Erythroblast (primary cell): ENCODE measurements at regions not wholly inside any gene's neighbourhood (a gene's known extent, or its start where the extent isn't known, plus 50 kb on each side); places are given as distances from the start of the nearest gene placed in this dataset.

Experiments
- GATA1 ChIP-seq: IDR thresholded peaks from 2 replicates; pipeline ENCODE4 v1.6.1; 2011; ENCODE audit warnings: low read depth, mild to moderate bottlenecking, control low read depth, low read length, moderate library complexity
- POLR2A ChIP-seq: IDR thresholded peaks from 2 replicates; pipeline ENCODE4 v1.6.1; 2011; ENCODE audit warnings: mild to moderate bottlenecking, low read length

DNA sequence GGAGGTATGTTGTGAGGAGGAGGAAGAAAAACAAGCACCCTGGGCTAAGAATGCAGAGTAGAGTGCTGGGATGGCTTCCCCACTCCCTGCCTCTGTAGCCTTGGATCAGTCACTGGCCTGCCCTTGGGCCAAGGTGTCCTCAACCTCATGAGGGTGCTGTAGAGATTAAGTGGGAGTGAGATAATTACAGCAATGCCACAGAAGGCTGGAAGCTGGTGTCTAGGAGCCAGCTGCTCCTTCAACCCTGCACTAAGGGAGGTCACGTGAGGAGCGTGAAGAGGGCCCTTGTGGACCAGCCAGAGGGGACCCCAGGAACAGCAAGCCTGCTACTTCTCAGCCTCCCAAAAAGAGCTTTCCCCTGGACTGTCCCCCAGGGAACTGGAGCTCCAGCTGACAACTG lies 95.2 kb downstream of the TTC32 start:
- TF ChIP-seq POLR2A (no peak), GATA1 (no peak)
